Fibroblast of skin of abdomen (primary cell): ENCODE measurements at regions not wholly inside any gene's neighbourhood (a gene's known extent, or its start where the extent isn't known, plus 50 kb on each side); places are given as distances from the start of the nearest gene placed in this dataset.

Experiments used
- DNase-seq: peaks from one replicate; pipeline ENCODE4 v3.0.0-alpha.2; 2013

DNA sequence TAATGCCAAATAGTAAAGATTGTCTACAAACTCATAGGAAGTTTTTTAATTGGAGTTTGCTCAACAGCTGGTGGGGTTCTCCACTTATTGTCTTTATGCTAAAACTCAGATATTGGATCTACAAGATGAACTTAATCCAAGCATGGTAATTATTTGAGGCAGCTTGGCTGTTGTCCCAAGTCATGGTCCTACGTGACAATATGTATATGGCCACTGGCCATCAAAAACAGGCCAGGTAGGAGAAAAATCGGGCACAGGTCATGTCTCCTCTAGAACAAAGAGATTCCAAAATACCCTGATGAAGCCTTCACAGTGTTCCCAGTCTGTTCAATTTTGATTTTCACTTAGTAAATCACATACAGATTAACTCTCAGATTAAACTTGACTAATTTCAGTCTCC is 606.4 kb downstream of the TNS3 start:
- no peak for DNase-seq

DNA sequence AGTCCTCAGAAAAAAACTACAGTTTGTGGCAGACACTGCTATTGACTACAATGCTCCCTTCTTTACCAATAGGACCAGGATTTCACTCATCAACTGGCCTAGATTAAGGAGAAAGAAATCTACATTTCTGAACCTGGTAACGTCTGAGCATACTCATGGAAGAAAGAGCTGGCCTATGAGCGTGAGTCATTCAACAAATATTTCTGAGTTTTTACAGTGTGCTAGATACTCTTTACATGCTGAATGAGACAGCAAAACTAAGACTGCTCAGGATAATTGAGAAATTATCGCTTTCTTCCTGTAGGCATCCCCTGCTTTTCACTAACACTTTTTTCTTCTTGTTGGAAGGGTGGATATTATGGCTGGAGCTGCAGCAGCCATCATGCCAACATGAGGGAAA is 609.7 kb downstream of the TNS3 start:
- DNase-seq, result peak; percentile 87

DNA sequence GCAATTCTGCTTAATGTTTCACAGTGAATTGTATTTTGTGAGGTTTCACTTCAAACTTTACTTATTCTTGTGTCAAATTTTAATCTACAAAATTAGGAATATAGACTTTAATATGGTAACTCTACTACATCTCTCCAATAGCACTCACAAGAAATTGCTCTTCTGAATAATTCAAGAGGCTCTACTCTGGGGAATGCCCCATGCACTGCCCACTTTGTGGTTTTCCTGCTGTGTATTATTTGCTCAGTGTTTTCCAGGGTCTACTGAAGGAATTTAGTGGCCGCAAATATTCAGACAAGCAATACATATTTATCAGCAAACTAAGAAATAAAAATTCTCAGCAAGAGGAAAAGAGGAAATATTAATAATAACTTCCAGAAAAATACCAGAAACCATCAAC is 611.4 kb downstream of the TNS3 start:
- DNase-seq, result no peak

DNA sequence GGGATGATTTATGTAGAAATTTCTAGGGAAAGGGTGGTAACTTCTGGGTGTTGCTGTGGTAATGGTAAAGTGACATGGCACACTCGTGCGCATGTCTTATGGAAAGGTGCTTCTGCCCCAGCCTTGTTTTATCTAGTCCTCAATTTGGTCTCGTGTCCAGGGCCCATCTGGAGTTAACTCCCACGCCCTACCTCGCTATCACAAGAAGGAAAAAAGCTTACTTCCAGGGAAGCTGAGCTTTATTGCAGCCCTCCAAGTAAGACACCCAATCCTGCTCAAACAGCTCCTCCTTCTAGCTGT is 611.8 kb downstream of the TNS3 start:
- no peak for DNase-seq

DNA sequence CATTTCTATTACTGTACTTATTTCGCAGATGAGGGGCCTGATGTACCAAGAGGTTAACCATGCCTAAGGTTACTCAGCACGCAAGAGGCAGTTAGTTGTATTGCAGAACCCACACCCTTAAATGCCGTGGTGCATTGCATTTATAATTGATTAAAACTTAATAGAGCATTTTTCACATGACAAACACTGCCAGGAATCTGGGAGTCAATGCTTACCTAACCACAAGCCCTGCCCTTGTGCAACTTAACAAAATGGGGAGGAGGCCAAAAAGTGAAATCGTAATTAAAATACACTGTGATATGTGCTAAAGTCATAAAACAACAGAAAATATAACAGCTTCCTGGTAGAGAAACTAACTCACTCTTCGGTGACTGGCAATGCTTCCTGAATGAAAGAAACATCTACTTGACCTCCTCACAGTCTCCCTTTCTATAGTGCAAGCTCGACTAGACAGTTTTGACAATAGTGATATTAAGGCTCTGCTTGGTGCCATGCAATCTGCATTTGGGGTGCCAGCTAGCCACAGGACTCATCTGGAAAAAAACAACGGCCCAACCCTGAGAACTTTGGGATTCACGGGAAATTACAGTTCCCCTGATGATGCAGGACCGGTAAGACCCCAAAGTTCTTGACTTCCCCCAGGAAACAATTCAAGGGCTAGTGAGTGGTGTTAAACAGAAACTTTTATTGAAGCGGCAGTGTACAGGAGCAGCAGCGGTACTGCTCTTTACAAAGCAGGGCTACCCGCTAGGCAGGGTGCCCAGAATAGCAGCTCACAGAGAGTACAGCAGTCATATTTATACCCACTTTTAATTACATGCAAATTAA is 612.4 kb downstream of the TNS3 start:
- DNase-seq, result peak; percentile 82

DNA sequence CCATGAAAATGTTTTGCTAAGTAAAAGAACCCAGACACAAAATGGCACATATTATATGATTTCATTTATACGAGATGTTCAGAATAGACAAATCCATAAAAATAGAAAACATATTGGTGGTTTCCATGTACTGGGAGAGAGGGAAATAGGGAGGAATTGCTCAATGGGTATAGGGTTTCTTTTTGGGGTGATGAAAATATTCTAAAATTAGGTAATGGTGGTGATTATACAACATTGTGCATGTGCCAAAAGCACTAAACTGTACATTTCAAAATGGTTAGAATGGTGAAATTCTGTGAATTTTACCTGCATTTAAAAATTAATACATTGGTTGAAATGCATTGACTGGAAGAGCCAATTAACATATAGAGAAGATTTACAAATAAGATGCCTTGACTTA is 613.9 kb downstream of the TNS3 start:
- no peak for DNase-seq

DNA sequence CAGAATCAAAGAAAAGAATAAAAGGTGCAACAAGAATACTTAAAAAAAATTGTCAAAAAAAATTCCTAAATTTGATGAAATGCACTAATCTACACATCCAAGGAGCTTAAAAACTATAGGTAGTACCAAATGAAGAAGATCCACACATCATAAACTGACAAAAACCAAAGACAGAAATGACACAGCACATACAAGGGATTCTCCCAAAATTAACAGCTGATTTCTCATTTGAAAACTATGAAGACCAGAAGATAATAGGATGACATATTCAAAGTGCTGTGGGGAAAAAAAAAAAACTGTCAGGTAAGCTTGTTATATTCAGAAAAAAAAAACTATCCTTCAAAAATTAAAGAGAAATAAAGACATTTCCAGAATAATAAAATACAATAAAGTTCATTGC is 618.2 kb downstream of the TNS3 start:
- no peak for DNase-seq

DNA sequence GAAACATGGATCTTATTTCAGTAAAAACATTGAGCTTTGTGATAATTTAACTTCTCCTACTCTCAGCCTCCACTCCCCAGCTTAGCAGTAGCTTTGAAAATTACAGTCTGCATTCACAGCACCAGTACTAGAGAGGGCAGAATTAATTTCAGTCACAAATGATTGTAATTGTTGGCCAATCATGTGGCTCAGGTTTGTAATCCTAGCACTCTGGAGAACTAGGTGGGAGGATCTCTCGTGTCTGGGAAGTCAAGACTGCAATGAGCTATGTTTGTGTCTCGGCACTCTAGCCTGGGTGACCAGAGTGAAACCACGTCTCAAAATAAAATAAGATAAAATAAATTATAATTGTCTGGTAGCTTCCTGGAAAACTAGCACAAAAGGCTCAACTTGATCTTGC is 620.9 kb downstream of the TNS3 start:
- no peak for DNase-seq

DNA sequence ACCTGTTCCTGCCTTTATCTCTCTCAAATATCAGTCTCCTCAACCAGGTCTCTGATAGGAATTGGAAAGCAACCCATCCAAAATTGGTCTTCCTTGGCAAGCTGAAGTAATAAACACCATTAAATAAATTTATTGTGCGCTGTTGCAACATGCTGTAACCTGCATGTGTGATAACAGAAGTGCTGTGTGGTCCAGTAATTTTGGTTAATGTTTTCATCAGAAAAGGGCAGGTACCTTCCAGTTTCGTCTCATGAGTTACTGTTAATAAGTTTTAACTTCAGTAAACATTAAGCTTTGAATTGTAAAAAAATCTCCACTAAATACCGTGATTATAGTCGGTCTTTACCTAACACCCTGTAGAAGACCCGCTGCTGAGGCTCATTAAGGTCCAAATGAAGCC is 624.7 kb downstream of the TNS3 start:
- DNase-seq, result no peak

DNA sequence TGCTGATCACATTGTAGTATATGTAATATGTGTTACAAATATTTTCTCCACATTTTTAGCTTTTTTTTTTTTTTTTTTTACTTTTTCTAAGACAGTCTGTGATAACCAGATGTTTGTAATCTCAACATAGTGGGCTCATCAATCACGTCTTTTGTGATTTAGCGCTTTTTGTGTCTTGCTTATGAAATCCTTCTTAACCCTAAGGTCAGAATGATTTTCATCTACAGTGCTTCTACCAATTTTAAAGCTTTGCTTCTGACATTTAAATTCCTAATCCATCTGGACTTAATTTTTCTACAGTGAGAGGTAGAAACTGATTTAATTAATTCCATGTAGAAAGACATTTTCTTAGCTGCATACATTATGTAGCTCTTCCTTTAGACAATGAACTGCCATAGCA is 626.4 kb downstream of the TNS3 start:
- DNase-seq, result peak; percentile 88

DNA sequence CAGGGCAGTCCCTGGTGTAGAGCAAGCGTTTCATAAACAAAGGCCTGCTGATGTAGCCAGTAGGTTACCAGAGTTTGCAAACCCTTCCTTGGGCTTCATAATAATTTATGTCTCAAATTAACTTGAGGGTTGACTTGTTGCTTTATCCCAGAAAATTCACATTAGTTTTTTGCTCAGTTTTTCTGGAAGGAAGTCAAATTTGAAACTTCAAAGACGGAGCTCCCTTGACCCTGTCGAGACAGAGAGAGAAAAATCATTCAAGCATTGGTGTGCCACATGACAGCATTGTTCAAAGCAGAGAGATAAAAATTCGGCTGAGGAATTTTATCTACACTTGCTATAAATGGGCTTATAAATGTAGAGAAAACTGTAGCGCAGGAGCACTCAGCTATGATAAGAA is 627.7 kb downstream of the TNS3 start:
- no peak for DNase-seq

DNA sequence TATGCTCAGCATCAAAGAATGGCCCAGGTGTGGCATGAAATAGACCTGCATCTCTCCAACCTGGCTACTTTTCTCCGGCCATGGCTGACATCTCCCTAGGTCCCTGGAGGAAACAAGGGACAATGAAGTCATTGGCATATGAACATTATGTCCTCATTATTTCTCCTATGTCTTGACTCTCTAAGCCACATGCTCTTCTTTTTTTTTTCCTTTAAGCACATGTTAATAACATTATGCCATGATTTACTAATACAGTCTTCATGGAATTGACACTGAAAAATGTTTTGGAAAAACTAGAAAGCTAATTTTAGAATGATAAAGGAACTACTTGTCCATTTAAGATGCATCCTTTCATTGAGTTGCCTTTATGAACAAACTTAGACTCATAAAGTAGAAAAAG is 628.9 kb downstream of the TNS3 start:
- no peak for DNase-seq

DNA sequence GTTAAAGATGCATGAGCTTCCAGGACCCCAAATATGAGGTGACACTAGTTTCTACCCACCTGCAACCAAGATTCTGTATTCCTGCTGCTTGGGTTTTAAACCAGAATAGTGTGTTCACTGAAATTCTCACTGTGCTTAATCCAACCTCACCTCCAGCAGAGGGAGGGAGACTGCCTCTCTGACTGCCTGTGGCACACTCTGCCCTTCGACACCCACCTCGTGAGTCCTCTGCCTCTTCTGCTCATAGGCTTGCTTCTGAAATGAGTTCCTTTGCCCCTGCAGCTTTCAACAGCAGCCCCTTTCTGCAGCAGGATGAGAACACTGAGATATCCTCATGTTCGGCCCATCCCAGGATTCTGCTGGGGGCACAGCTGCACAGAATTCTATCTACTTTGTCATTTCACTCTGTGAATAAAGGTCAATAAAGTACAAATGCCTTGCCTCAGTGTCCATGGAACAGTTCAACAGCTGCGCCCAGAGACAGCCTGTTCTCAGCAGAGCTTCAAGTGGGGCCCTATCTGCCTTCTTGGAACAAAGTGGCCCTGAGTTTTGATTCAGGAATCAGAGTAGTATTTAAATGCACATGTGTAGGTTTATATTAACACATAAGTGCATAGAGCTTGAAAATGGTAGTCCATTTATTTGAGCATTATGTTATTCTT is 632.5 kb downstream of the TNS3 start:
- DNase-seq, result no peak

DNA sequence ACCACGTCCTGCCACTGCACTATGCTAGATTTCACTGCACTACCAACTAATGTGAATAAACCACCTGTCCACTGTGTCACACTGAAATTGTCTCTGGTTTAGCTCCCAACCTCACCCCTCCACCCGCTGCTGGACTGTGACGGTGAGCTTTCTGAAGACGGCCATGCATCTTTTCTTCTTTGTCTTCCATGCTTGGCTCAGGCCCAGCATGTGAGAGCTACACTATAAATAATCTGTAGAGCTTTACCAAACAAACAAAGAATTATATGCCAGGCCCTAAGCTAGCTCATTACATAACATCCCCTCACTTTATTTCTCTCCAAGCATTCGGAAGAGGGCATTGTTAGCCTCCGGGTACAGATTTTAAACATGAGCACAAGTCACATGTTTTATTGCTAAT is 633.2 kb downstream of the TNS3 start:
- DNase-seq, result no peak

DNA sequence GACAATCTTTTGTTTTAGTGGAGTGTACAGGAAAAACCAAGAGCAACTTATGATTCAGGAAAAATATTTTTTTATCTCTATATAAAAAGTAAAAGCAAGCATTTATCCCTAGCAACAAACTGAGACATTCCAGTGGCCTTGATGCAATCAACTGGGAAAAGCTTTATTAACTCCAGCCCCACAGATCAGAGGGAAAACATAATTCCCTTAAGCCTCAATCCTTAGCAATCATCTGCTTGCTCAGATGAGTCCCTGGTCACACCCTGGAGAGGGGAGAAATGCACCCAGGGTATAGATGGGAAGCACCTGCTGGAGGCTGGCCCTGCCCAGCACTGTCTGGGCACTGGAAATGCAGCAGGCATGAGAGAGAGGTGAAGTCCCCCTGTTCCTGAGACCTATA is 636.6 kb downstream of the TNS3 start:
- peak; percentile 65 for DNase-seq

DNA sequence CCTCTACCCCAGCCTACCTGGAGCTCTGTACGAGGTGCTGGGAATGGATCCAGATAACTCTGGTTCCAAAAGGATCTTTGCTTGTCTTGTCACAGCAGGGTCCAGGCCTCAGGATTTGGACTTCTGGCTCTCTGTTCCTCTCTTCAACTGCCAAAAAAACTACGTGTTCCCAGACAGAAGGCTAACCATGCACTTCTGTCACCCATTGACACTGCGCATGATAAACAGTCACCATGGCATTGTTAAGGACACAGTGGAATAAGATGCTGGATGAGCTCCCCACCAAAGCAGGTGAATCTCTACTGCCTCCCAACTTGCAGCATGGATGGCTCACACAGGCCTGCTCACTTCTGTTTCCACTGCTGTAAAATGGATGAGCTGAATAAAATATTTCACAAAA is 637.9 kb downstream of the TNS3 start:
- DNase-seq, result no peak

DNA sequence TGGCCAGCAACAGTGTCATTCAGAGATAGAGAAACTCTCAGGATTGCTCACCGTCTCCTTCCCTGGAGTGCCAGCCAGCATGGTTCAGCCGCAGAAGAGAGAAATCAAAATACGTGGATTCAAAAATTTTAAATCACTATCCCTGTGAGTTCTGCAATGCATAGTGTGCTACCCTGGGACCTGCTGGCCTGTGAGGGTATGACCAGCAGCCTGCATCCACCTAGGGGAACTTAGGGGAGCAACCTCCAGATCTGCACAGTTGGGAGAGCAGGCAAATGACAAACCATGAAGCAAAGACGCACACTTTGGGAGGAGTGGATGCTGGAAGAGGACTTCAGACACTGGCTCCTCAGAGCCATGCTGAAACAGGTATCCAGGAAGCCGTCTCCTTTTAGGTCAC is 639.3 kb downstream of the TNS3 start:
- DNase-seq, result no peak

DNA sequence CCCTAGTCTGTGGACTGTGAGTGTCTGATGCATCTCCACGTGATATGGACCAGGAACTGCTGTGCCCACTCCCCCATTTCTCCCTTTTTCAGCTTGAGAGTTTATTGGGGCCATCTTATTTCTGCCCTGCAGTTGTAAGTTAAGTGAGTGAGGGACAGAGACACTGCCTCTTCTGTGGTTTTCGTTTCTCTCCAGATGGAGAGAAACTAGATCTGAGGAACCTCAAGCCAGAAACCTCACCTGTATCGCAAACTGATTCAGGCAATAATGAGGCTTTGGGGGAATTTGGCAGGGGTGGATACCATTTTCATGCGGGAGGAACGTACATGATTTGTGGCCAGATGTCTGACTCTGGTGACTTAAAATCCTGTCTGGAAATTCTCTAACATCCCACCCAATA is 641.7 kb downstream of the TNS3 start:
- DNase-seq, result no peak

DNA sequence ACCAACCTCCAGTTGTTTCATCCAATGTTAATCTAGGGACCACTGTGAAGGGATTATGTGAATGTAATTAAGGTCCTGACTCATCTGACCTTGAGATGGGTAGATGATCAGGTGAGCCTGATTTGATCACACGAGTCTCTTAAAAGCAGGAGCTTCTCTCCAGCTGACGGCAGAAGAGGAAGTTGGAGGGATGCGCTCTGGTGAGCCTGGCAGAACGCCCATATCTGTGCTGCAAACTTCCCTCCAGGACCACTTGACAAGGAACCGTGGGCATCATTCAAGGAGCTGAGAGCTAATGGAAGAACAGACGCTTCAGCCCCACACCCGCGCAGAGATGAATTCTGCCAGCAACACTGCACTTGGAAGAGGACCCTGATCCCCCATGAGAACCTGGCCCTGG is 642.4 kb downstream of the TNS3 start:
- DNase-seq, result no peak

DNA sequence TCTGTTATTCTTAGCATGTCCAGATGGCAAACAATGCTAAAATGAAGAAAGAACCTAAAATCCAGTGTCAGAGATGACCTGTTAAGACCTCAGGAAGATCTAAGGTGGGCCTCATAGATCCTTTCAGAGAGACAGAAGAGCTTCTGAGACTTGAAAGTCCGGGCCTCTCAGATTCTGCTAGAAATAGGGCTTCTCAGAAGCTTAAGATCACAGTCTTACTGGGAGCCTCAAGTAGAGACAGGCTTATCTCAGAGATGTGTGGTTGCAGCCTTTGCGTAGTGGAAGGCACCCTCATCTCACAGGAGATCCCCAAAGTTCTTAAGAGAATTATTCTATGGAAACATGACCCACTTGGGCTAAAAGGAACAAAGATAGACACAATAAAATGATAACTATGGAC is 642.8 kb downstream of the TNS3 start:
- DNase-seq, result no peak

DNA sequence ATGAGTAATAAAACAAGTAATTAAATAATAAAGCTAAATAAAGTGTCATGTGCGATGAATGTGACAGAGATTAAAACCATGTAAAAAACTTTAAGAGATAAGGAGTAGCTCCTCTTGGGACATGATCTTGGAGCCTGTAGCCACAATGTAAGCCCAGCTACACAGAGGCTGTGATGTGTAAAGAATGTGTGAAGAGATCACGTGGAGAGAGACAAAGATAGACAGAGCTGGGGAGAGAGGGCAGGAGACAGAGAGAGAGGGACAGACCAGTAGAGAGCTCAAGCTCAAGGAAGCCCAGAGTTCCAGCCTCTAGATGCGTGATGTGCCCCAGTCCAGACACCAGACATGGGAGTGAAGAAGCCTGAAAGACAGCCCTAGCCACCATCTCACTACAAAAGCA is 644.1 kb downstream of the TNS3 start:
- no peak for DNase-seq

DNA sequence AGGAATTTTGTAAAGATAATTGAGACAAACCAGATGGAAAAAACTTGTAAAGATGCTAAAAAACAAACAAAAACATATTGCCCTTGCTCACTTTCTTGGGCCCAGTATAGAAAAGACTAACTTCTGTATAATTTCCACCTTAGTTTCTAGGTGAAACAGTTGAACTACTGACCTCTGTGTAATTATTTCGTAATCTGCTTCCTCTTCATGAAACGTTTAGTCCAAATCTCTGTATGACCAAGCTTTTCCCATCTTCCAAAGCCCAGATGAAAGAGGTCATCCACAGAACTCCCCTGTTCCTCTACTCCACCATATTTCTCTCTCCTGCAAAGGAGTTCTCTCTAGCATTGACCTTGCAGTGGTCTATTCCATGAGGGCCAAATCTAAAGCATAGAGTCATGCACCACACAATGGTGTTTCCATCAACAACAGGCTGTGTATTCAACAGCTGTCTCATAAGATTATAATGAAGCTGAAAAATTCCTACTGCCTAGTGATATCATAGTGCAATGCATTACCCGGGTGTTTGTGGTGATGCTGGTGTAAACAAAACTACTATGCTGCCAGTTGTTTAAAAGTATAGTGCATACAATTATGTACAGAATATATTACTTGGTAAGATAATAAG is 647.6 kb downstream of the TNS3 start:
- DNase-seq, result no peak

DNA sequence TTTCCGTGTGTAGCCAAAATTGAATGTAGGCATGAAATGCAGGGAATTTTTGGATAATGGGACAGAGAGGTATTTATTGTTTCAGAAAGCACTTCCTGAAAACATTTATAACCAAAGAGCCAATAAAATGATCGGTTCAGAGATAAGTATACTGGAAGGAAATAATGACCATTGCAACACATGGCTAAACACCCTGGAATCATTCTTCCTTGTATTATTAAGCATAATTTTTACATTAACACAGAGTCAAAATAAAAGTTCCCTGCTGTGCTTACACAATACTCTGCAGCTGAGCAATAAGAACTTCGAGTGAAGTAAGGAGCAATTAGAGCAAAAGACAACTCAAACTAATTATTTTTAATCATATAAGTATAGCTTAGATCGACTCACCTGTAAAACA is 648.3 kb downstream of the TNS3 start:
- DNase-seq, result peak; percentile 44

DNA sequence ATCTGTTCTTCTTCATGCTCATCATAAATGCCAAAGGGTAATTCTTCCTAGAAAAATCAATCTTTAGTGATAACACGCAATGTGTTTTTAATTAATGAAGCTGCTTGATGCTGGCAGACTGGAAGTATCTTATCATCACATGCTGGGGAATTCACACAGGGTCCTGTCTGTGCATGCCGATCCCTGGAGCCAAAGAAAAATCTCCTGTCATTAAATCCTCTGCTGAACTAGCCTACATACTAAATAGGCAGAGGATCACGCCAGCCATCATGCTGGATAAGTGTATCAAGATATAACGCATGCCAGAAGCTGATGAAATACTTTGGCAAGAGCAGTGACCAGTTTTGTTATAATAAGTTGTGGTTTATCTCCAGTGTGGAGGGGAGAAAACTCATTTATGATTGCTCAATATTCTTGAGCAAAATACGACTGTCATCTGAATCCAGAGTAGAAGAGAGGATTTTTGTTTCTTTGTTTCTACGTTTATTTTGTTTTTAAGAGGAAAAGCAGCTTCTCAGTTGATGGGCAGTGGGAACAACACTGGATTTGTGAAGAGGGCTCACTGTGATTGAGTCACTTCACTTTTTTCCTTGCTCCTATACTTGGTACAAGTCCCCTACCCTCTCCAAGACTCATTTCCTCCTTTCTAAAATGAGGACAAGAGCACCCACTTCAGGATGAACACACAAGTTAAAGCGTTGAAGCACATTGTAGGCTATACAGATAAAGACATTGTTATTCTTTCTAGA is 649.1 kb downstream of the TNS3 start:
- peak; percentile 99 for DNase-seq
